GM19468 (cell line): ENCODE measurements at regions not wholly inside any gene's neighbourhood (a gene's known extent, or its start where the extent isn't known, plus 50 kb on each side); places are given as distances from the start of the nearest gene placed in this dataset.

ENCODE experiments used
- ATAC-seq: cut with Tn5 transposase; IDR thresholded peaks from one replicate; pipeline ENCODE4 v1.9.1; 2021; ENCODE audit warnings: mild to moderate bottlenecking, moderate library complexity, moderate number of reproducible peaks; ENCODE audit not compliant: unreplicated experiment; ENCODE audit errors: extremely low read depth

DNA sequence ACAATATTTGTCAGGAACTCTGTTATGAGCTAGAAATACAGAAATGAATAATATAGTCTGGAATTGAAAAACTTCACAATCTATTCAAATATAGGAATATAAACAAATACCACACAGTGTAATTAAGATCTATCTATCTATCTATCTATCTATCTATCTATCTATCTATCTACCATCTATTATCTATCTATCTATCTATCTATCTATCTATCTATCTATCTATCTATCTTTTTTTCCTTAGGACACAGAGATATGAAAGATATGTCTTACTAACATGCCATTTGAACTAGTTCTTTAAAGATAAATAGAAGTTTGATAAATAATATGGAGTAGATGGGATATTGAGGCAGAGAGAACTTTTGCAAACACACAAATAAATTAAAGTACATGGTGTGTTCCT, 357.8 kb downstream of the PARP8 start:
- ATAC-seq, result no peak

DNA sequence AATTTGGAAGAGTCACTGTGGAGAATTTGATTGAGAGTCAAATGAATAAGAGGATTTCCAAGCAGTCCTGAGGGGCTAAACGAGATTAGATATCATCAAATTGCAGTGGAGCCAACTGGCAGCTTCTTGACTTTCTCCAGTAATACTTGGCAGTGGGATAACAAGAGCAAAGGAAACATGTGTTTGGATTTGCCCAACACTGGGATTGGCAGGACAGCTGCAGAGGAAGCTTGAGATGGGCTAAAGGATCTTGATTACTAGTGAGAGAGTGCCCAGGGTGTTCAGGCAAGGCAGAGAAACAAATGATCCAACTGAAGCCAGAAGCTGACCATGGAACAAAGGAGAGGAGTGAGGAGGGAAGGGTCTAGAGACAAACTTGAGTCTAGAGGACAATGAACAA, 356.0 kb upstream of the ISL1 start:
- ATAC-seq, result no peak

DNA sequence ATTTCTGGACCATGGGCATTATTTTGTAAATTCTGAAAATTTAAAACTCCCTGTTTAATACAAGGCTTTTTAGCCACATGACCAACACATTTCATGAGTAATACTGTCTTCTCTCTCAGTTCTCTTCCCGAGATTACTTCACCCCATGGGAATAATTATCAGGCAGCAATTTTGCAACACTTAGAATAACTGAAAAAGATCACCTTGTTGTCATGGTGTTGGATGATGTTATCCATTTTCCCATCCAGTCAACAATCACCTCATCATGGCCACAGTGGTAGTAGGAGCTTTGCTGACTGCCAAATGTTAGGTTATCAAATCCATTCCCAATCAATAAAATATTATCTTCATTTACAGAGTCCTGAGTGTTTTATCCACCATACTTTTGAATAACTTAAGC, 354.9 kb upstream of the ISL1 start:
- ATAC-seq, result no peak

DNA sequence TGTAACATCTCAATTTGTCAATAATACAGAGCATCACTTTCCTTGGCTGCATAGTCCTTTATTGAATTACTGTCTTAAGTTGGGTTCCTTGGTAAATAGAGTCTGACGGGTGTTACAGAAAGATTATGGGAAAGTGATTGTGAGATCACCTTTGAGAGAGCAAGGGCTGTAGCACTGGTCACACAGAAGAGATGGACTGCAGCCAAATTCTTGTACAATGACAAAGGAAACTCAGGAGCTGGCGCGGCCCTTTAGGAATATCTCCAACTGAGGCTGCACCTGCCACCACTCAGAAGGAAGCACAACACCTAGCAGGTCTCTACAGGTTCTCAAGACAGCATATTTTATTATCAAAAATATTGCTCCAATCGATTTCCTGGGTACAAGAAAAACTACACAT, 350.0 kb upstream of the ISL1 start:
- no peak for ATAC-seq

DNA sequence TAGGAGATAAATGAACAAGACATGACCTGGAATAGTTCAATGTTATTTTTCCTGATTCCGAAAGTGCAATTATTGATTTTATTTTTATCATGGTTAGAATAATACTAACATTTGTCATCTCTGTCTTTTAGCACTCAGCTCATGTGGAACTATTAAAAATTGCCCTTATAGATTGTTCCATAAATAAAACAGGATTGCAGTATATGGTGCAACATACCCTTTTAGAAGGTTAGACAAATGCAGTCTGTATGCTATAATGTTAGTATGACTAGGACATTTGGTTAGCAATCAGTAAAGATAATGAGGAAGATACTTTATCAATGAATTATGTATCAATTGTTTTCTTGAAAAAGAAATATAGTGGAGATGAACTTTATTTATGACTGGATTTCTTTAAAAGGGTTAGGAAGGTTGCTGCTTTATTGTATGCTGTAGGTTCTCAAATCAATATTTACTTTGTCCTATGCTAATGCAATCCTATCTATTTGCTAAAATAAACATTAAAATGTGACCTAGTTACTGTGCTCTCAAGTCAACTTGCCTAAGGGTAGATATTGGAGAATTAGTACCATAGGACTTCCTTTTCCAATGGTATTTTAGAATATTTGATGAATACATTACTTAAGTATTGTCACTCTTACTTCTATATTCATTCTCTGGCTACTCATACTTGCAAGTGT, 348.9 kb upstream of the ISL1 start:
- no peak for ATAC-seq

DNA sequence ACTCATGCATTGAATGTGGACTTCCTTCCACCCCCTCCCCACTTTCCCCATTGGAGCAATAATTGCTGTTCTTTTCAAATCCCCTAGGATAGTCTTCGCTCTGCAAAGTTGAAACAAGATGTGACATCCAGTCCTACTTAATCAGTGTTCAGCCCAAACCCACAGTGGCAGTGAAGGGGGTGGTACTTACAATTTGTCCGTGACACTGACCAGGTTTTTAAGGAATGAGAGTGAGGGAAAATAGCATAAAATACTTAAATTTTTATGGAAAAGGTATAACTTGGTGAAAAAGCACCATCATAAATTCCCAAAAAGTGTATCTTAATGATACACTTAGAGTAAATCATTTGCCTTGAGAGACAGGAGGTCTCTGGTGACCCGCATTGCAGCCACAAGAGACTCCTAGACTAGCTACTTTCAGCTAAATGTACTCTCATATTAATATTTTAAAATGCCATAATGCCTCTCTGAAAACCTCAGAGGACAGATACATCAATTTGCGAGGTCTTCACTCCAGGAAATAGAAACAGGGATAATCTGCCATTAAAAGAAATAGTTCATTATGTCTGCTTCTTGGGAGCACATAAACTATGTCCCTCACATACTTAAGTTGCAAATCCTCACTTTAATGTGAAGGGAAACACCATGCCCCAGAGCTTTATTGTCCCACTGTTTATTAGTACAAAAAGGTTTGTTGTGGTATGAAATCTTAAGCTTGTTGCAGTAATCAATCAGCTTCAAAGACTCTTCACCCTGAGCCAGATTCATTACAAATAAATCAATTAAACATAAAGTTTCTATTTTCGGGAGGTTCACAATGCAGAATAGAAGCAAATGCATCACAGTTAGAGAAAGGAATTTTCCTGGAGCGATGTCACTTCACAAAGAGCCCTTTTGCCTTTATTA, 343.6 kb upstream of the ISL1 start:
- ATAC-seq, result no peak

DNA sequence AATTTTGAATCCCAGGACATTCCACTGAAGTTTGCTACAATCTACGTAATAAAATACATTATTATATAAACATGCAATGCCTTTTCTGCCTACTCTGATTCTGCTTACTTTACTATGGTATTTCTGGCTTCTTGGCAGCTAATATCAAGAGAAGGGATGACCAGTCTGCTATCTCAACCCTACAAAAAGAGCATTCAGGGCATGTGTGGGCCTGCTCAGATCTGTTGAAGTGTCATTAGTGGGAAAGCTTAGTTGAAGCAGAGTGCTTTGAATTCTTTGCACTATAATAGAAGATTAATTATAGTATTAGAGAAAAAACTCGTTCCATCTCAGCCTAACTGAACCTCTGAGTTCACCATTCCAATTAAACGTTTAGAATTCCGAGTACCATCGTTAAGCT, 339.5 kb upstream of the ISL1 start:
- ATAC-seq, result no peak

DNA sequence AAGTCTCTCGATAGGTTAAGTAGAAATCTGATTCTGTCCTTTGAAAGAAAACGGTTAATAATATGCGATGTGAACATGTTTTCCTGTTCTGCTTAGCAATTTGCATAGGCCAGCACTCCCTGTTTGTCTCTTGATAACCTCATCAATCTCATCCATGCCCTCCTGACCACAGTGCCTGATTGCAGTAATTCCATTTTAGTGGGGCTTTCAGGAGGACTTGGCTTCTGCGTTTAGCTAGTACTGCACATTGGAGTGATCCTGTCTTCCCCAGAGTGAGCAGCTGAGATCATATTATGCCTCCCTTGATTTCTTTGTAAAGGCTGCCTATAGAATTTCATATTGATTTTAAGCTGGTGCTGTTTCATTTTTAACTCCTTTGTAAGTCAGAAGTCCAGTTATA, 335.9 kb upstream of the ISL1 start:
- no peak for ATAC-seq

DNA sequence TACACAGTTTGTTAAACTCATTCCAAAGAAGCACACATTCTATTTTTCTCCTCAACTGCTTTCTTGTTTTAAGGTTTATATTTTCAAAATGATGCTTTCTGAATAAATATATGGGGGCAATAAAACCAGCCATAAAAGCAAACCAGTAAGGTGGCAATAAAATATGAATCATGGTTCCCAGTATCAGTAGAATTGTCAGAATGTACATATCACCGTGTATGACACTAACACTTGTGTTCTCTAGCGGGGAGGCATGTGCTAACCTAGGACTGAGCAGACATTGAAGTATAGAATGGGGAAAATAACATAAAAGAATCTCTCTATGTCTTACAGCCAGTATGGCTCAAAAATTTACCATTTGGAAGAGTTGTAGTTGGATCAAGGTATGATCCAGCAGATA, 329.9 kb upstream of the ISL1 start:
- no peak for ATAC-seq

DNA sequence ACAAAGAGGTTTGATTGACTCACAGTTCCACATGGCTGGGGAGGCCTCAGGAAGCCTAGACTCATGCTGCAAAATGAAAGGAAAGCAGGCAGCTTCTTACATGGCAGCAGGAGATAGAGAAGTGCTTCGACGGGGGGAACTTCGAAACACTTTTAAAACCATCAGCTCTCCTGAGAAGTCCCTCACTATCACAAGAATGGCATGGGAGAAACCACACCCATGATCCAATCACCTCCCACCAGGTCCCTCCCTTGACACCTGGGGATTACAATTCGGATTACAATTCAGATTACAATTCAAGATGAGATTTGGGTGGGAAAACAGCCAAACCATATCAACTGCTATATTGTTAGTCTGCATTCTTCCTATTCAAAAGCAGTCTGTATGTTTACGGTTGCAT, 322.3 kb upstream of the ISL1 start:
- no peak for ATAC-seq

DNA sequence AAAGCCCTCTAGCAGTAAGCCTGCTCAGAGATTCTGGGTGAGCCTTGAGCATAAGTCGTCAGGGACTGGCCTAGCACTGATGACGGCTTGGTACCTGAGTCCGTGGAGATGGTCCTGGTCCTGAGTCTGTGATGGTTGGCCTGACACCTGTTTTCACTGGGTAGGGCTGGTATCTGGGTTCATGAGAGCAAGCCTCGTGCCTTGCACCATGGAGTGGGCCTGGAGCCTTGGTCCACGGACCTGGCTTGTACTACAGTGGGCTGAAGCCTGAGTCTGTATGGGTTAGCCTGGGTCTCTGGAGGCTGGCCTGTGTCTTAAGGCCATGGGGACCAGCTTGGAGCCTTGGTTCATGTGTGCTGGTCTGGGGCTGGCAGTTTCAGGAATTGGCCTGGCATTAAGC, 310.3 kb upstream of the ISL1 start:
- ATAC-seq, result no peak

DNA sequence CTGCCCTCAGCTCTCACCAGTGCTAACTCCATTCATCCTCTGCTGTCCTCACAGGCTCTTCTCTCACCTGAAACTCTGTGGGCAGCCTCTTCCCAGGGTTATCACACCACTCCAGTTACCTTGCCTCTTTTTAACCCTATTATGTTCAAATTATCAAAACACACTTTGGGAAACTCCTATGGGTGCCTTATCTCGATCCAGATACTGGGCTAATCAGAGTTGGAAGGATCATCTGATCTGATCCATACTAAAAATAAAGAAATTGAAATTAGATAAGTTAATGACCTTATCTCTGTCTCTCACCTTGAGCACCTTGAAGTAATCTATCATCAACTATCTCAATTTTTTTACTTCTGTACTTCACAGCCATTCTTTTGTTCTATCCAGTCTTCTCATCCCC, 300.5 kb upstream of the ISL1 start:
- no peak for ATAC-seq

DNA sequence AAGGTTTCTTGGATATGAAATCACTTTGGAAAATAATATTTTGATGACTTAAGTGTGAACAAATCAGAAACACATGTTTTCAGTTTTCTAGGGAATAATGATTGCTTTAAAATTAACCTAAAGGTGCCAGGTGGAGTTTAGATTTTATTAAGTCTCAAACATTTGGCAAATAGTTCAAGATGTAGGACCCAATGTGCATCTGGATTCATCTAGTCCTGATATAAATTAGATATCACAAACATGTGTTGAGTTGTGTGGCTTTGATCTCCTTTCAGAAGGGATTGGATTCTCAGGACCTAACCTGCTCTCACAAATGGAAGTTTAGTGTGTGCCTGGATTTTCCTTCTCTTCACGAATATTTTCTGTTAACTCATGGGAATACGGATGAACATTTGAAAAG, 291.4 kb upstream of the ISL1 start:
- no peak for ATAC-seq

DNA sequence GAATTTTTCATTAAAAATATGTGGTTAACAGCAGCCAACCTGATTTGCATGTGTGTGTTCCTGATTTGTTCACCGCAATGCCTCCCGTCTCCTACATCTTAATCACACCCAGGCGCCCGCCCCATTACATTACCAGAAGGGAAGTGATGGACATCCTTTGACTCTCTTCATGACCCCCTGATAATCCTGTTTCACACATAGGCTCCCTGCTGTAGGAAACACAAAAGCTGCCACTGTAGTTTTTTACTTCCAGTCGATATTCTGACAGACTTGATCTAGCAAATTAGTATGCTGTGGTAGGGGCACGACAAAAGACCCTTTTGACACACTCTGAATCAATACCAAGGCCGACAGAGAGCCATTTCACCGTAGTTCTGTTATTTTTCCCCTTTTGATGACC, 287.8 kb upstream of the ISL1 start:
- ATAC-seq, result no peak

DNA sequence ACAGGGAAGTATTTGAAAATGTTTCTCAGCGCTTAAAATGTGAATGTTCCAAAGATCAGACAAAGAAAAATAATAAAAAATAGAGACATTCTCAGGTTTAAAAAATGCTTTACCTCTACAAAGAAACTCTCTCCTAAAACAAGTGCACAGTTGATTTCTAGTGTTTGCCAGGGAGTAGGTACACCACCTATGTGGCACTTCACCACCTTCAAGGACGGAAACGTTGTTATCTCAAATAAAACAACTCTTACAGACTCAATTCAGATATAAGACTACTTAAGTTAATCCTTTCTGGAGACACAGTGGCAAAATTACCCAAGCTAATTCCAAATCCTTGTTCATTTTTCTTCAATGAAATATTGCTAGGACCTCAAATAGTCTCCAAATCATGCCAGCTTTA, 286.4 kb upstream of the ISL1 start:
- ATAC-seq, result no peak

DNA sequence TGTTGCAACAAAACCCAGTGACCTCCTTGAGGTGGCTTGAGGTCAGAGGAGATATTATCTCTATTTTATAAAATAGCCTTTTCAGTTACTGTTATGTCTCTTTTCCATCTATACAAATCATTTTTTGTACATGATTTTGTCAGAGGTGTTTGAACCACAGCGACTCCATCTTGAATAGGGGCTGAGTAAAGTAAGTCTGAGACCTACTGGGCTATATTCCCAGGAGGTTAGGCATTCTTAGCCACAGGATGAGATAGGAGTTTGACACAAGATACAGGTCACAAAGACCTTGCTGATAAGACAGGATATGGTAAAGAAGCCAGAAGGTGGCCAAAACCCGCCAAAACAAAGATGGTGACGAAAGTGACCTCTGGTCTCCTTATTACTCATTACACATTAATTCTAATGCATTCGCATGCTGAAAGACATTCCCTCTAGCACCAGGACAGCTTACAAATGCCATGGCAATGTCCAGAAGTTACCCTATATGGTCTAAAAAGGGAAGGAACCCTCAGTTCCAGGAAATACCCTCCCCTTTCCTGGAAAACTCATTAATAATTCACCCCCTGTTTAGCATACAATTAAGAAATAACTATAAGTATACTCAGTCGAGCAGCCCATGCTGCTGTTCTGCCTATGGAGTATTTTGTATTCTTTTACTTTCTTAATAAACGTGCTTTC, 283.9 kb upstream of the ISL1 start:
- no peak for ATAC-seq

DNA sequence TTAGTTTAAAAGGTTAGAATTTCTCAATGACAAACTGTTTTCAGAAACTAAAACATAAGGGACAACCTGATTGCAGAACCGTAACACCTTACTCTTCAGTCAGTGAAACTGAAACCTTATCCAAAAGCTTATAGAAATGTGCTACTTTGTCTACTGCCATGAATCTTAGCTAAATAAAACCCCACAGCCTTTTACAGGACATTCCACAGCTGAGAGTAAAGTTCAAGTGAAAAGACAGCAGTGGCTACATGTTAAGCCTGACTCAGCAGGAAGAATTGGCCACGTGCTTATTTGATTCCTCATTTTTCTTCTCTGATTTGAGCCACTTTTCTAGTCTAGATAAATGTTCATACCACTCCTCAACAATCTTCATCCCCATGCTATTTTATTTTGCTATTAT, 278.7 kb upstream of the ISL1 start:
- ATAC-seq, result no peak

DNA sequence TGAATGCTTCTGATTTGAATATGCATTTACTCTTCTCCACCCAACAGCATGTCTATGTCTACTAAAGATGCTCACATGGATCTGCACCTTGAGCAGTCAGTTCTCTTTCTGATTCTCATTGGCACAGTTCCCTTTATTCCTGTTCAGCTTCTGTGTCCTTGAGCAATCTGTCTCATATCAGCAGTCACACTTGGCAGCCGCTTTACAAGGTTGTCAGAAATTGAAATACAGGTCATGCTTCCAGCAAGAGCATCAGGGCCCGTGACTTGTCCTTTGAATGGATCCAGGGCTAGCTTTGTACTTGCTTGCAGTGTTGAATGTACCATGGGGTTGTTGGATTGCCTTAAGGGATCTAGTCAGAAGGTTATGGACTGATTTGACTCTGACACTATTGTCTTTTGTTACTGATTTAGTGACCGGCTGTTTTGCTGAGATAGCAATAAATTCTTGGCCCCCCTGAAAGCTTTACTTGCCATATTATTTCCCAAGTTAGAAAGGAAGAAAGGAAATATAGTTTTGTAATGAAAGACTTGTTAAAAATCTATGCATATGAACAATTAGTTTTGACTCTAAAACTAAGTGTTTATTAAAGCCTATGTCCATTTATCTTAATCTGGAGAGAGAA, 273.4 kb upstream of the ISL1 start:
- no peak for ATAC-seq

DNA sequence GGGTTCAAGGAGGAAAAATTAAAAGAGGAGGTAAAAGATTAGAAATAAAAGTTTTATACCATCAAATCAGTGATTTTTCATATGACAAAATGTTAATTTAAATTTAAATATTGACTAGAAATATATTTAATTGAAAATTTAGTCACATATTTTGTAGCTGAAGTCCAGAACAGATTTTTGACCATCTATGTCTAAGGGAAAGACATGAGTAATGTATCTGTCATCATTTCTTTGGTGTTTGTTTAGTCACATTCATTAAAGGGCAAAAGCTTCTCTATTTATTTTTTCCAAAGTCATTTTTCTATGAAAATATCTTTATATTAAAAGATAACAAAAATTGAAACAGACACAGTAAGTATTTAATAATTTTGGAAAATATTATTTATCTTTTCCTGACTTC, 252.0 kb upstream of the ISL1 start:
- ATAC-seq, result no peak

DNA sequence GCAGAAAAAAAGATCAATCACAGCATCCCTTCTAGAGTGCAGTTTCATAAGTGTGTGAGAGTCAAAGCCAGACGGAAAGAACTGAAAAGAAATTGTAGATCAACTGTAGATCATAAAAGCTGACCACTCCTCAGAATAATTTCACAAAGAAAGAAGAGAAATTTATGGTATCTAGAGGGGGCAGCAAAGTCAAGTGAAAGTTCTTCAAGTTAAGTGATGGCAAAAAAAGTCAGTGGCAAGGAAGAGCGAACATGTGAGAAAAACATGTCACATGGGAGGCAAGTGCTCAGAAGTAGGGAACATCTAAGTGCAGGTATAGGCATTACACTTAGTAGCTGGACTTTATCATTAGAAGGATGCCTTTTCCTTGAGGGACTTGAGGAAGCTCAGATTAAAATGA, 245.1 kb upstream of the ISL1 start:
- ATAC-seq, result no peak

DNA sequence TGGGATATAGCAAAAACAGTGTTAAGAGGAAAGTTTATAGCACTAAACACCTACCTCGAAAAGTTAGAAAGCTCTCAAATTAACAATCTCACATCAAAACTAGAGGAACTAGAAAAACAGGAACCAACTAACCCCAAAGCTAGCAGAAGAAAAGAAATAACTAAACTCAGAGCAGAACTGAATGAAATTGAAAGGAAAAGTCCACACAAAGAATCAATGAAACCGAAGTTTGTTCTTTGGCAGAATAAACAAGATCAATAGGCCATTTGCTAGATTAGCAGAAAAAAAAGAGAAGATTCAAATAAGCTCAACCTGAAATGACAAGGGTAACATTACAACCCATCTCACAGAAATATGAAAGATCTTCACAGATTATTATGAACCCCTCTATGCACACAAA, 234.8 kb upstream of the ISL1 start:
- ATAC-seq, result no peak
